GM23338 (cell line): ENCODE measurements at regions not wholly inside any gene's neighbourhood (a gene's known extent, or its start where the extent isn't known, plus 50 kb on each side); places are given as distances from the start of the nearest gene placed in this dataset.
"Not testable (repeated sequence)": the region's sequence is repeated elsewhere in the genome, so short reads cannot be mapped to it uniquely, and the experiment has no call there.

Experiments used
- ATAC-seq: fragments of 200-7000 bp; cut with Tn5 transposase; 3 replicates; pipeline ENCODE4 v1.9.1; 2020
- DNase-seq: peaks from one replicate; pipeline ENCODE4 v3.0.0-alpha.2; 2015; ENCODE audit warnings: low spot score
- H2AFZ ChIP-seq: fragments of 200-600 bp; sonication (generic); 2 replicates; pipeline ENCODE4 v1.8.0; 2016; ENCODE audit warnings: antibody characterized with exemption, mild to moderate bottlenecking, moderate library complexity
- H3F3A ChIP-seq: fragments of 200-600 bp; sonication (generic); replicated peaks from 2 replicates; pipeline ENCODE4 v1.8.0; 2017; ENCODE audit warnings: antibody characterized with exemption, mixed run types, low read depth
- H3K27ac ChIP-seq: fragments of 200-600 bp; sonication (generic); 2 replicates; pipeline ENCODE4 v1.6.1; 2016; ENCODE audit warnings: low read depth
- H3K27me3 ChIP-seq: fragments of 200-600 bp; sonication (generic); 2 replicates; pipeline ENCODE4 v1.8.0; 2016; ENCODE audit warnings: mild to moderate bottlenecking, mixed run types, moderate library complexity; ENCODE audit not compliant: insufficient read depth
- H3K36me3 ChIP-seq: fragments of 200-600 bp; sonication (generic); 2 replicates; pipeline ENCODE4 v1.8.0; 2016; ENCODE audit warnings: mild to moderate bottlenecking; ENCODE audit not compliant: insufficient read depth
- H3K4me1 ChIP-seq: fragments of 200-600 bp; sonication (generic); 2 replicates; pipeline ENCODE4 v1.8.0; 2016; ENCODE audit warnings: mild to moderate bottlenecking, moderate library complexity; ENCODE audit not compliant: insufficient read depth
- H3K4me2 ChIP-seq: fragments of 200-600 bp; sonication (generic); 2 replicates; pipeline ENCODE4 v1.7.1; 2017; ENCODE audit warnings: mixed run types
- H3K4me3 ChIP-seq: fragments of 200-600 bp; sonication (generic); 2 replicates; pipeline ENCODE4 v1.6.1; 2016; ENCODE audit warnings: mixed run types
- H3K79me2 ChIP-seq: fragments of 200-600 bp; sonication (generic); replicated peaks from 2 replicates; pipeline ENCODE4 v1.8.0; 2017; ENCODE audit warnings: mild to moderate bottlenecking; ENCODE audit not compliant: insufficient read depth
- H3K9me2 ChIP-seq: fragments of 200-600 bp; sonication (generic); 2 replicates; pipeline ENCODE4 v1.8.0; 2017; ENCODE audit not compliant: insufficient read depth
- H4K20me1 ChIP-seq: fragments of 200-600 bp; sonication (generic); replicated peaks from 2 replicates; pipeline ENCODE4 v1.8.0; 2017; ENCODE audit warnings: mild to moderate bottlenecking; ENCODE audit not compliant: insufficient read depth
- H3K27ac Mint-ChIP-seq: 2 replicates; pipeline ENCODE4 v1.8.0; 2020; ENCODE audit warnings: inconsistent platforms, mild to moderate bottlenecking, moderate library complexity, mixed read lengths
- H3K27me3 Mint-ChIP-seq: 3 replicates; pipeline ENCODE4 v1.8.0; 2022; ENCODE audit warnings: low read depth, mild to moderate bottlenecking, moderate library complexity, mixed read lengths, inconsistent platforms; ENCODE audit not compliant: insufficient read depth, poor library complexity
- H3K36me3 Mint-ChIP-seq: 3 replicates; pipeline ENCODE4 v1.8.0; 2021; ENCODE audit warnings: low read depth, mild to moderate bottlenecking, inconsistent platforms, moderate library complexity, mixed read lengths
- H3K4me1 Mint-ChIP-seq: 3 replicates; pipeline ENCODE4 v1.8.0; 2020; ENCODE audit warnings: mild to moderate bottlenecking, inconsistent platforms, mixed read lengths
- H3K4me3 Mint-ChIP-seq: 3 replicates; pipeline ENCODE4 v1.8.0; 2021; ENCODE audit warnings: moderate library complexity, mild to moderate bottlenecking, inconsistent platforms, mixed read lengths
- H3K9me3 Mint-ChIP-seq: 3 replicates; pipeline ENCODE4 v1.8.0; 2020; ENCODE audit warnings: moderate library complexity, mild to moderate bottlenecking, inconsistent platforms, mixed read lengths
- JUNB ChIP-seq: IDR thresholded peaks from one replicate; pipeline ENCODE4 v1.6.1; 2016; ENCODE audit warnings: antibody characterized with exemption; ENCODE audit not compliant: unreplicated experiment
- TF ChIP-seq, protein P1 (sequence below): fragments of 250-450 bp; sonication (Bioruptor Pico); IDR thresholded peaks from 2 replicates; pipeline ENCODE4 v1.5.0; 2020; ENCODE audit warnings: mild to moderate bottlenecking, moderate library complexity

GRCh38 chrX:126670258-126670657 lies 117.6 kb upstream of the DCAF12L1 start (continued):
- no peak for TF ChIP-seq JUNB
- TF ChIP-seq, protein P1, sequence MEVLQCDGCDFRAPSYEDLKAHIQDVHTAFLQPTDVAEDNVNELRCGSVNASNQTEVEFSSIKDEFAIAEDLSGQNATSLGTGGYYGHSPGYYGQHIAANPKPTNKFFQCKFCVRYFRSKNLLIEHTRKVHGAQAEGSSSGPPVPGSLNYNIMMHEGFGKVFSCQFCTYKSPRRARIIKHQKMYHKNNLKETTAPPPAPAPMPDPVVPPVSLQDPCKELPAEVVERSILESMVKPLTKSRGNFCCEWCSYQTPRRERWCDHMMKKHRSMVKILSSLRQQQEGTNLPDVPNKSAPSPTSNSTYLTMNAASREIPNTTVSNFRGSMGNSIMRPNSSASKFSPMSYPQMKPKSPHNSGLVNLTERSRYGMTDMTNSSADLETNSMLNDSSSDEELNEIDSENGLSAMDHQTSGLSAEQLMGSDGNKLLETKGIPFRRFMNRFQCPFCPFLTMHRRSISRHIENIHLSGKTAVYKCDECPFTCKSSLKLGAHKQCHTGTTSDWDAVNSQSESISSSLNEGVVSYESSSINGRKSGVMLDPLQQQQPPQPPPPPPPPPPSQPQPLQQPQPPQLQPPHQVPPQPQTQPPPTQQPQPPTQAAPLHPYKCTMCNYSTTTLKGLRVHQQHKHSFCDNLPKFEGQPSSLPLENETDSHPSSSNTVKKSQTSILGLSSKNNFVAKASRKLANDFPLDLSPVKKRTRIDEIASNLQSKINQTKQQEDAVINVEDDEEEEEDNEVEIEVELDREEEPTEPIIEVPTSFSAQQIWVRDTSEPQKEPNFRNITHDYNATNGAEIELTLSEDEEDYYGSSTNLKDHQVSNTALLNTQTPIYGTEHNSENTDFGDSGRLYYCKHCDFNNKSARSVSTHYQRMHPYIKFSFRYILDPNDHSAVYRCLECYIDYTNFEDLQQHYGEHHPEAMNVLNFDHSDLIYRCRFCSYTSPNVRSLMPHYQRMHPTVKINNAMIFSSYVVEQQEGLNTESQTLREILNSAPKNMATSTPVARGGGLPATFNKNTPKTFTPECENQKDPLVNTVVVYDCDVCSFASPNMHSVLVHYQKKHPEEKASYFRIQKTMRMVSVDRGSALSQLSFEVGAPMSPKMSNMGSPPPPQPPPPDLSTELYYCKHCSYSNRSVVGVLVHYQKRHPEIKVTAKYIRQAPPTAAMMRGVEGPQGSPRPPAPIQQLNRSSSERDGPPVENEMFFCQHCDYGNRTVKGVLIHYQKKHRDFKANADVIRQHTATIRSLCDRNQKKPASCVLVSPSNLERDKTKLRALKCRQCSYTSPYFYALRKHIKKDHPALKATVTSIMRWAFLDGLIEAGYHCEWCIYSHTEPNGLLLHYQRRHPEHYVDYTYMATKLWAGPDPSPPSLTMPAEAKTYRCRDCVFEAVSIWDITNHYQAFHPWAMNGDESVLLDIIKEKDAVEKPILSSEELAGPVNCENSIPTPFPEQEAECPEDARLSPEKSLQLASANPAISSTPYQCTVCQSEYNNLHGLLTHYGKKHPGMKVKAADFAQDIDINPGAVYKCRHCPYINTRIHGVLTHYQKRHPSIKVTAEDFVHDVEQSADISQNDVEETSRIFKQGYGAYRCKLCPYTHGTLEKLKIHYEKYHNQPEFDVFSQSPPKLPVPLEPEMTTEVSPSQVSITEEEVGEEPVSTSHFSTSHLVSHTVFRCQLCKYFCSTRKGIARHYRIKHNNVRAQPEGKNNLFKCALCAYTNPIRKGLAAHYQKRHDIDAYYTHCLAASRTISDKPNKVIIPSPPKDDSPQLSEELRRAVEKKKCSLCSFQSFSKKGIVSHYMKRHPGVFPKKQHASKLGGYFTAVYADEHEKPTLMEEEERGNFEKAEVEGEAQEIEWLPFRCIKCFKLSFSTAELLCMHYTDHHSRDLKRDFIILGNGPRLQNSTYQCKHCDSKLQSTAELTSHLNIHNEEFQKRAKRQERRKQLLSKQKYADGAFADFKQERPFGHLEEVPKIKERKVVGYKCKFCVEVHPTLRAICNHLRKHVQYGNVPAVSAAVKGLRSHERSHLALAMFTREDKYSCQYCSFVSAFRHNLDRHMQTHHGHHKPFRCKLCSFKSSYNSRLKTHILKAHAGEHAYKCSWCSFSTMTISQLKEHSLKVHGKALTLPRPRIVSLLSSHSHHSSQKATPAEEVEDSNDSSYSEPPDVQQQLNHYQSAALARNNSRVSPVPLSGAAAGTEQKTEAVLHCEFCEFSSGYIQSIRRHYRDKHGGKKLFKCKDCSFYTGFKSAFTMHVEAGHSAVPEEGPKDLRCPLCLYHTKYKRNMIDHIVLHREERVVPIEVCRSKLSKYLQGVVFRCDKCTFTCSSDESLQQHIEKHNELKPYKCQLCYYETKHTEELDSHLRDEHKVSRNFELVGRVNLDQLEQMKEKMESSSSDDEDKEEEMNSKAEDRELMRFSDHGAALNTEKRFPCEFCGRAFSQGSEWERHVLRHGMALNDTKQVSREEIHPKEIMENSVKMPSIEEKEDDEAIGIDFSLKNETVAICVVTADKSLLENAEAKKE (CRISPR knock-in tag): no peak

- DNase-seq, H3K4me2 ChIP-seq, H3K27me3 ChIP-seq, H3K79me2 ChIP-seq, ATAC-seq, H4K20me1 ChIP-seq, H3K27me3 Mint-ChIP-seq, H3F3A ChIP-seq, H3K4me3 ChIP-seq, H2AFZ ChIP-seq, H3K27ac ChIP-seq, H3K4me1 ChIP-seq, H3K36me3 ChIP-seq, H3K9me2 ChIP-seq, H3K27ac Mint-ChIP-seq, H3K4me3 Mint-ChIP-seq, H3K4me1 Mint-ChIP-seq: not testable (repeated sequence)
- Mint-ChIP-seq H3K36me3 (peaks cover 19% of the 10 kb centered on the region; the same call in 2 of the 3 replicates), H3K9me3 (peaks cover 36% of the 10 kb centered on the region)
Observed at GRCh38 chrX:126673366-126673765, 120.8 kb upstream of the DCAF12L1 start.

DNA sequence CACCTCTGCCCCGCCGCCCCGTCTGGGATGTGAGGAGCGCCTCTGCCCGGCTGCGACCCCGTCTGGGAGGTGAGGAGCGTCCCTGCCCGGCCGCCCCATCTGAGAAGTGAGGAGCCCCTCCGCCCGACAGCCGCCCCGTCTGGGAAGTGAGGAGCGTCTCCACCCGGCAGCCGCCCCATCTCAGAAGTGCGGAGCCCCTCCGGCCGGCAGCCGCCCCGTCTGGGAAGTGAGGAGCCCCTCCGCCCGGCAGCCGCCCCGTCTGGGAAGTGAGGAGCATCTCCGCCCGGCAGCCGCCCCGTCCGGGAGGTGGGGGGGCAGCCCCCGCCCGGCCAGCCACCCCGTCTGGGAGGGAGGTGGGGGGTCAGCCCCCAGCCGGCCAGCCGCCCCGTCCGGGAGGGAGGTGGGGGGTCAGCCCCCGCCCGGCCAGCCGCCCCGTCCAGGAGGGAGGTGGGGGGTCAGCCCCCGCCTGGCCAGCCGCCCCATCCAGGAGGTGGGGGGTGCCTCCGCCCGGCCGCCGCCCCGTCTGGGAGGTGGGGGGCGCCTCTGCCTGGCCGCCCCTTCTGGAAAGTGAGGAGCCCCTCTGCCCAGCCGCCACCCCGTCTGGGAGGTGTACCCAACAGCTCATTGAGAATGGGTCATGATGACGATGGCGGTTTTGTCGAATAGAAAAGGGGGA lies 121.3 kb upstream of the DCAF12L1 start:
- not testable (repeated sequence) for H3K4me3 Mint-ChIP-seq, H2AFZ ChIP-seq, H3K9me2 ChIP-seq, H3K4me1 ChIP-seq, H3K79me2 ChIP-seq, H3F3A ChIP-seq, DNase-seq, H4K20me1 ChIP-seq, H3K27ac Mint-ChIP-seq, H3K4me3 ChIP-seq, H3K4me1 Mint-ChIP-seq, H3K27ac ChIP-seq, H3K4me2 ChIP-seq, H3K27me3 ChIP-seq, ATAC-seq, H3K27me3 Mint-ChIP-seq, H3K36me3 ChIP-seq
- Mint-ChIP-seq H3K9me3 (peaks cover 36% of the 10 kb centered on the region), H3K36me3 (peaks cover 19% of the 10 kb centered on the region; the same call in 2 of the 3 replicates)
